GM19035 (cell line): ENCODE measurements at regions not wholly inside any gene's neighbourhood (a gene's known extent, or its start where the extent isn't known, plus 50 kb on each side); places are given as distances from the start of the nearest gene placed in this dataset.
"Not testable (repeated sequence)": the region's sequence is repeated elsewhere in the genome, so short reads cannot be mapped to it uniquely, and the experiment has no call there.

ENCODE experiments used
- ATAC-seq: cut with Tn5 transposase; IDR thresholded peaks from one replicate; pipeline ENCODE4 v1.9.1; 2021; ENCODE audit not compliant: unreplicated experiment

GRCh38 chr14:38045461-38045860 is 162.2 kb upstream of the SSTR1 start:
- no peak for ATAC-seq

- ATAC-seq, result no peak
These were observed 161.5 kb upstream of the SSTR1 start for GRCh38 chr14:38046160-38046559.

- ATAC-seq, result no peak
These were observed 160.4 kb upstream of the SSTR1 start for GRCh38 chr14:38047195-38047902.

GRCh38 chr14:38053666-38054065 is 154.0 kb upstream of the SSTR1 start:
- no peak for ATAC-seq

GRCh38 chr14:38056270-38056669 is 151.4 kb upstream of the SSTR1 start:
- ATAC-seq, result no peak

- not testable (repeated sequence) for ATAC-seq
These were observed 145.5 kb upstream of the SSTR1 start for GRCh38 chr14:38062223-38062622.

- ATAC-seq, result no peak
These were observed 143.9 kb upstream of the SSTR1 start for GRCh38 chr14:38063711-38064320.

- no peak for ATAC-seq
These were observed 142.5 kb upstream of the SSTR1 start for GRCh38 chr14:38065106-38065762.

- ATAC-seq, result no peak
These were observed 137.6 kb upstream of the SSTR1 start for GRCh38 chr14:38070061-38070588.

- no peak for ATAC-seq
These were observed 134.1 kb upstream of the SSTR1 start for GRCh38 chr14:38073641-38074040.

- ATAC-seq, result no peak
These were observed 133.6 kb upstream of the SSTR1 start for GRCh38 chr14:38074081-38074480.

- no peak for ATAC-seq
These were observed 132.9 kb upstream of the SSTR1 start for GRCh38 chr14:38074754-38075153.

GRCh38 chr14:38078393-38078792 is 129.3 kb upstream of the SSTR1 start:
- no peak for ATAC-seq

- ATAC-seq, result no peak
These were observed 128.4 kb upstream of the SSTR1 start for GRCh38 chr14:38079268-38079667.

GRCh38 chr14:38079886-38080285 is 127.8 kb upstream of the SSTR1 start:
- no peak for ATAC-seq

- ATAC-seq, result no peak
These were observed 127.0 kb upstream of the SSTR1 start for GRCh38 chr14:38080696-38081095.

- no peak for ATAC-seq
These were observed 124.7 kb upstream of the SSTR1 start for GRCh38 chr14:38083039-38083438.

- no peak for ATAC-seq
These were observed 118.6 kb upstream of the SSTR1 start for GRCh38 chr14:38089123-38089522.

- ATAC-seq, result no peak
These were observed 117.2 kb upstream of the SSTR1 start for GRCh38 chr14:38090506-38090905.

GRCh38 chr14:38098074-38098836 is 109.4 kb upstream of the SSTR1 start:
- no peak for ATAC-seq

GRCh38 chr14:38101679-38102078 is 106.0 kb upstream of the SSTR1 start:
- no peak for ATAC-seq
